Fibroblast of lung (primary cell): ENCODE measurements at regions not wholly inside any gene's neighbourhood (a gene's known extent, or its start where the extent isn't known, plus 50 kb on each side); places are given as distances from the start of the nearest gene placed in this dataset.
A peak's percentile ranks its signal among the peaks of the same experiment; 100 is the strongest.

Source experiments
- DNase-seq, 2 donors: peaks; one replicate each; pipeline versions ENCODE4 v3.0.0 to v3.0.0-alpha.2; 2010; ENCODE audit warnings: low read depth in 2 of 2
- H2AFZ ChIP-seq: 2 replicates; pipeline ENCODE4 v1.5.1; 2012; ENCODE audit warnings: low read length, control low read depth, inconsistent platforms
- H3K27ac ChIP-seq: 2 replicates; pipeline ENCODE4 v1.5.1; 2011; ENCODE audit warnings: low read length, control low read depth; ENCODE audit not compliant: insufficient read depth
- H3K27me3 ChIP-seq: 2 replicates; pipeline ENCODE4 v1.5.1; 2011; ENCODE audit warnings: mild to moderate bottlenecking, low read length; ENCODE audit not compliant: control insufficient read depth, insufficient read depth
- H3K36me3 ChIP-seq: 2 replicates; pipeline ENCODE4 v1.5.1; 2011; ENCODE audit warnings: low read length; ENCODE audit not compliant: control insufficient read depth, insufficient read depth
- H3K4me1 ChIP-seq: 2 replicates; pipeline ENCODE4 v1.5.1; 2011; ENCODE audit warnings: low read length; ENCODE audit not compliant: control insufficient read depth, insufficient read depth; ENCODE audit errors: extremely low read depth
- H3K4me2 ChIP-seq: 2 replicates; pipeline ENCODE4 v1.5.1; 2011; ENCODE audit warnings: low read length, control low read depth; ENCODE audit not compliant: insufficient read depth; ENCODE audit errors: extremely low read depth
- H3K4me3 ChIP-seq, 4 experiments: fragments of 200-600 bp in 1 of 4; sonication (generic) in 1 of 4; replicated peaks in 1 of 4; 2 replicates each; pipeline ENCODE4 v1.5.1; 2011 to 2016; ENCODE audit warnings: low read length in 4 of 4, low read depth in 3 of 4, mild to moderate bottlenecking in 3 of 4, control low read depth in 2 of 4, inconsistent platforms in 1 of 4, mixed read lengths in 1 of 4; ENCODE audit not compliant: insufficient read depth in 1 of 4; ENCODE audit errors: control extremely low read depth in 1 of 4
- H3K79me2 ChIP-seq: 2 replicates; pipeline ENCODE4 v1.5.1; 2012; ENCODE audit warnings: mild to moderate bottlenecking, low read length, inconsistent platforms; ENCODE audit not compliant: control insufficient read depth, insufficient read depth
- H3K9ac ChIP-seq: 2 replicates; pipeline ENCODE4 v1.5.1; 2011; ENCODE audit warnings: mild to moderate bottlenecking, low read length, control low read depth; ENCODE audit not compliant: insufficient read depth
- H3K9me3 ChIP-seq: 2 replicates; pipeline ENCODE4 v1.5.1; 2012; ENCODE audit warnings: low read depth, low read length; ENCODE audit not compliant: control insufficient read depth, insufficient read depth
- H4K20me1 ChIP-seq: 2 replicates; pipeline ENCODE4 v1.5.1; 2011; ENCODE audit warnings: low read length; ENCODE audit not compliant: control insufficient read depth, insufficient read depth; ENCODE audit errors: extremely low read depth
- CTCF ChIP-seq, 2 donors: IDR thresholded peaks in 1 of 2; conservative IDR thresholded peaks in 1 of 2; 1 replicate in 1 of 2; 2 replicates in 1 of 2; pipeline ENCODE4 v1.5.1; 2011 to 2012; ENCODE audit warnings: low read length in 2 of 2, control low read depth in 1 of 2, inconsistent platforms in 1 of 2, low read depth in 1 of 2, mild to moderate bottlenecking in 1 of 2
- EZH2 ChIP-seq: IDR thresholded peaks from 2 replicates; pipeline ENCODE4 v1.5.1; 2012; ENCODE audit warnings: low read length, control low read depth, mild to moderate bottlenecking; ENCODE audit errors: missing control alignments

- H3K27ac ChIP-seq, result no peak overlapping the region
- H3K36me3 ChIP-seq, result no peaks in the 10 kb centered on the region
- H3K9me3 ChIP-seq, result no peaks in the 10 kb centered on the region
- H3K4me3 ChIP-seq, result no peak overlapping the region
- no peak overlapping the region for H3K9ac ChIP-seq
- H3K79me2 ChIP-seq, result no peaks in the 10 kb centered on the region
- H3K4me2 ChIP-seq, result no peak overlapping the region
- H3K4me1 ChIP-seq, result no peaks in the 10 kb centered on the region
- no peaks in the 10 kb centered on the region for H4K20me1 ChIP-seq
- TF ChIP-seq CTCF (conservative IDR thresholded peaks at IDR 0.05 in 1 of 2, IDR thresholded peaks at IDR 0.05 in 1 of 2; ENCODE audit: low read depth in 1 of 2, low read length in 2 of 2) (no peak), EZH2 (no peak)
- H2AFZ ChIP-seq, result no peak overlapping the region
- no peak for DNase-seq
- H3K27me3 ChIP-seq, result no peaks in the 10 kb centered on the region
These were observed 584.5 kb downstream of the NUF2 start for GRCh38 chr1:163906283-163906682.

- H3K4me1 ChIP-seq, result no peaks in the 10 kb centered on the region
These were observed 590.6 kb downstream of the NUF2 start for GRCh38 chr1:163912170-163912884.

More at GRCh38 chr1:163912170-163912884, 590.6 kb downstream of the NUF2 start:
- peak in 1 of 2 donors; percentile 6 for DNase-seq
- no peak for TF ChIP-seq CTCF (conservative IDR thresholded peaks at IDR 0.05 in 1 of 2, IDR thresholded peaks at IDR 0.05 in 1 of 2; ENCODE audit: low read depth in 1 of 2, low read length in 2 of 2)
- no peak for TF ChIP-seq EZH2
- no peaks in the 10 kb centered on the region for H4K20me1 ChIP-seq
- no peak overlapping the region for H3K27ac ChIP-seq
- H3K27me3 ChIP-seq, result no peaks in the 10 kb centered on the region
- no peaks in the 10 kb centered on the region for H3K9me3 ChIP-seq
- H3K4me2 ChIP-seq, result no peak overlapping the region
- no peaks in the 10 kb centered on the region for H3K79me2 ChIP-seq
- H3K4me3 ChIP-seq, result no peak overlapping the region
- H3K9ac ChIP-seq, result no peak overlapping the region
- H2AFZ ChIP-seq, result no peak overlapping the region
- no peaks in the 10 kb centered on the region for H3K36me3 ChIP-seq
